NCI-H2196 (cell line): ENCODE measurements at regions not wholly inside any gene's neighbourhood (a gene's known extent, or its start where the extent isn't known, plus 50 kb on each side); places are given as distances from the start of the nearest gene placed in this dataset.

Experiments
- DNase-seq: peaks from one replicate; lab custom pipeline; 2025; ENCODE audit not compliant: unreplicated experiment; lab: John Stamatoyannopoulos, UW

DNA sequence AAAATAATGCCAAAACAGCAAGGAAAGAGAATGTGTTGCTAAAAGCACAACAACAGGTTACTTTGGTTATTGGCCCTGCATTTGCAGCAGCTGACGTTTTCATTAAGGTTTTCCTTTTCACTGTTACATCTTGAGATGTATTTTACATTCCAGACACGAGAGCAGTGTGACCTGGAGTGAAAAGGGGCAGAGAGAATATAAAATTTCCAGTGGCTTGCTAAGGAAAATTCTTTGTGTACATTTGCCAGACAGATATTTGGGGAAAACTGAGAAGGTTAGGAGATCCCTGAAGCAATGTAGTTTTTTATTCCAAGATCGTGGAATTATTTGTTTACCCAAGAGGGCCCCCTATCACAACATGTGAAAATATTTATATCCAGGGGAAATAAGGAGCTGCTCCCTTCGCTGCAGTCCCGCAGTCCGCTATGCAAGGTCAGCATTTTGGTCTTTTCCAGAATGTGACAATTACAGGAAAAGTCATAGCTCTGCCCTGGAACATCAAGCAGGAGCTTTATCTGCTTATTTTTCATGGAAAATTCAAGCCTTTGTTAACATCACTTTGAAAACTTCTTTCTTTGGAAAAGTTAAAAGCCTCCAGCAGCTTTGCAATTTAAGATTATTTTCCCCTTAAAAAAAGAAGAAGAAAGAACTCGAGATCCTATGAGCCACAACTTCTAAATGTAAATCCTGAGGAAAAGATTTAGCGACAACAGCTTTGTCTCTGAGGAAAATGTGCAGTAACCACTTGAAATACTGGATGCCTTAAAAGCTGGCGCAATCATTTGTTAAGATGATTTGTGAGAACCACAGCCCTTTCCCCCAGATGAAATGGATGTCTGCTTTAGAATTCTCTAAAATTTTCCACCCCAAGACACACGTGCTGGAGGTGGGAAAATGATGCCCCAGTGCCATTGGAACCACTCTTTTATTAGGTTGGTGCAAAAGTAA lies 256.4 kb upstream of the TPM1 start:
- no peak for DNase-seq

DNA sequence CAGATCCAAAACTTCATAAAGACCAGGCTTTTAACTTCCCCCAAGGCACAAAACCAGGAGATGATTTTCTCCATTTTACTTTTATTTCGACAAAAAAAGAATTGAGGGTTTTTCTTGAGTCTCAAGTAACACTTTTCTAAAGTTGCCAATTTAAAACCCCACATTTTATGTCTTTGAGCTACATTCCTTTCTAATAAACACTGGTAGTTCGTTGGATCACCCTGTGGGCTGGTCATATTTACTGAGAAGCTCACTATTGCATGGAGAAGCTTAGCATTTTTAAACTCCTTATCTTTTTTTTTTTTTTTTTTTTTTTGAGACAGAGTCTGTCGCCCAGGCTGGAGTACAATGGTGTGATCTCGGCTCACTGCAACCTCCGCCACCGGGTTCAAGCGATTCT lies 255.1 kb upstream of the TPM1 start:
- no peak for DNase-seq

DNA sequence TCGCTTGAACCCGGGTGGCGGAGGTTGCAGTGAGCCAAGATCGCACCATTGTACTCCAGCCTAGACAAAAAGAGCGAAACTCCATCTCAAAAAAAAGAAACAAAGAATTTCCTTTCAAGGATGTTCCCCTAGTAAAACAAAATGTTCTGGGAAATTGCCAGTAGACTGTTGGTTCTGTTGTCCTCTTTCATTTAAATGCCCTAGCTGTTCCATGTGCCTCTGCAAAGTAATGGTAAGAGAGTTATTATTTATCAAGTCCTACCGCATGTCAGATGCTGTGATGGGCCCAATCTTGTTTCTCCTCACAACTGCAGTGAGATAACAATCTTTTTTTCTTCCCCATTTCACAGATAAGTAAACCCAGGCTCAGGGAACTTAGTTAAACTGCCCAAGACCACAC lies 254.3 kb upstream of the TPM1 start:
- no peak for DNase-seq

DNA sequence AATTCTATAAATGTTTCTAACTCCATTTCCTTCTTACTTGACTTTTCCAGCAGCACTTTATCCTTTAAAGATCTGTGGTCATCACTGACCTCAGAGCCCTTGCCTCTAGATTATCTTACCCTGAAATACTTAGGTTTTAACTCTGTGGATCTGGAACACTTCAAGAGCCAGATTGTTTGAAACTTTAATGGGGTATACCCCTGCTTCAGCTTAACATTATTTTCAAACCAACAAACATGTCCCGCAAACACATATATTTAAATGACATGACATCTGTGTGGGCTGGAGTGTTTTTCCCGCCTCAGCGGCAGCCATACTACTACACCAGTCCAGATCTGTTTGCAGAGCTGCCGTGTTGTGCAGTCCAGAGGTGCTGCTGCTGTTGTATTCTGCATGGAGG lies 252.0 kb upstream of the TPM1 start:
- no peak for DNase-seq

DNA sequence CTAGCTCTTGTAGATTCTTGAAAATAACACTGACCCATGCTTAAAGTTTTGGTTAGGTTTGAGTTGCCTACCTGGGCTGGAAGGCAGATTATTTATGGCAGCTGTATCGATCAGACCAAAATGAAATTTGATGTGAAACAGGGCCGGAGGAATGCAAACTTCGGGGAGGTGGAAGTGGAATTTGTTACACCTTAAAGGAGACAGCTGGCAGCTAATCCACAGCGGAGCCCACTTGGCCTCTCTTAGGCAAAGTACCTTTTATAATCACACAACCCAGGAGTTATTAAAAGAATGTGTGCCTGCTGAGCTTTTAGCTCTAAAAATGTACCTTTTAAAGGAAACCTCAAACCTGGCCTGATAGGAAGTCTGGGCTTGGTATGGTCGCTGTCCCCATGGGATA lies 250.9 kb upstream of the TPM1 start:
- DNase-seq: no peak

DNA sequence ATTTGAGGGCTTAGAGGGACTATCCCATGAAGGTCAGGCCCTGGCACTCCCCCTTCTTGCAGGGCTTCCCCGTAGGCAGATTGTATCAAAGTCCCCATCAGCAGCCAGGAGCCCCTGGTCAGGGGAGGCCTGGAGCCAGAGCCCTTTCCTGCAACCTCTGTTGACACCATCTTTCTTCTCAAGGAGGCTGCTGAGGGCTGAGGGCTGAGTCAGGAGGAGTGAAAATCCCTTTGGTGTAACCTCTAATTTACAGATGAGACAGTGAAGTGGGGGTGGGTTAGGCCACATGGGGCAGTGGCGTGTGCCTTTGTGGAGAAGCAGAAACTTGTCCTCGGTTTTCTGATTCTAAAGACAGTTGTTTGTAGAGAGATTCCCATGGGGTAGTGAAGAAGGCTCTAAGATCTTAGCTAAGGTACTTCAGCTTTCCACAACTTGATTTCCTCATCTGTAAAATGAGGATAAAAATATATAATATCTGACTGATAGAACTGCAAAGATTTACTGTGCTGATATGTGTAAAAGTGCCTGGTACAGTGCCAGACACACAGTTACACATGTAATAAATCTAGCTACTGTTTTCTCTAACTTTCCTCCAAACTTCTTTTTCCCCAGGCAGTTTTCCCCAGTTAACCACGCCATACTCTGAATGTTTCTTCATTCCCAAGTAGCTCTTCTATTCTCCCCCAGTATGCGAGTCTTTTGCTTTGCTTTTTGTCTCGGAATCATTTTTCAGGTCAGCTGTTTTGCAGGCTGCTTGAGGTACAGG lies 249.4 kb upstream of the TPM1 start:
- no peak for DNase-seq

DNA sequence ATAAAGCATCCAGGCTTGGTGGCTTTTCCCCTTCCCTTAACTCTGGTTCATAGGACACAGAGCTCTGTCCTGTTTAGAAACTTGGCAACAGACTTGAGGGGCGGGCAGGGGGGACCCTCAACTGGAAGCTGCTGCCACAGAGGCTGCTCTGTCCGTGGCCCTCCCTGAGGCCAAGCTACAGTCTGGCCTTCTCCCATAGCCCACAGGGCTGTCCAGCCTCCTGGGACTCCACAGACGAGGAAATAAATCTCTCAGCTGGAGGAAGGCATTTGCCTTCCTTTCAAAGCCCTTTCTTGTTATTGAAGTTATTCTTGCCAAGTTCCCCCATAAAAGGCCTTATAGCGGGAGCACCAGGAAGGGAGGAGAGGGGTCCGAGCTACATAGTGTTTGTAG lies 248.8 kb upstream of the TPM1 start:
- no peak for DNase-seq

DNA sequence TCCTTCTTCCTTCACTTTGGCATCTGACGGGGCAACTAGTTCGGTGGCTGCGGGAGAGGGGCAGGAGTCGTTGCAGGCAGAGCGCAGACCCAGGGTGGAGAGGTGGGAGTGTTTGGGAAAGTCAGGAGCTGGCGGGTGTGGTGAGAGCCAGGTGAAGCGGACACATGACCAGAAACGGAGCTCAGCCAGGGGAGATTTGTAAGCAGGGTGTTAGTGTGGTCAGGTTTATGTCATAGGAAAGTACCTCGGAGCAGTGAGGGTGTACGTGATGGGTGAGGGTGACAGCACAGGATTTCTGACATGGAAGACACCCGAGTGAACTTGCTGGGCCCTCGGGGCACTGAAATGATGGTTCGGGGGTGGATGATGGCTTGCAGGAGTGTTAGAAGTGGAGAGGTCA lies 247.4 kb upstream of the TPM1 start:
- no peak for DNase-seq

DNA sequence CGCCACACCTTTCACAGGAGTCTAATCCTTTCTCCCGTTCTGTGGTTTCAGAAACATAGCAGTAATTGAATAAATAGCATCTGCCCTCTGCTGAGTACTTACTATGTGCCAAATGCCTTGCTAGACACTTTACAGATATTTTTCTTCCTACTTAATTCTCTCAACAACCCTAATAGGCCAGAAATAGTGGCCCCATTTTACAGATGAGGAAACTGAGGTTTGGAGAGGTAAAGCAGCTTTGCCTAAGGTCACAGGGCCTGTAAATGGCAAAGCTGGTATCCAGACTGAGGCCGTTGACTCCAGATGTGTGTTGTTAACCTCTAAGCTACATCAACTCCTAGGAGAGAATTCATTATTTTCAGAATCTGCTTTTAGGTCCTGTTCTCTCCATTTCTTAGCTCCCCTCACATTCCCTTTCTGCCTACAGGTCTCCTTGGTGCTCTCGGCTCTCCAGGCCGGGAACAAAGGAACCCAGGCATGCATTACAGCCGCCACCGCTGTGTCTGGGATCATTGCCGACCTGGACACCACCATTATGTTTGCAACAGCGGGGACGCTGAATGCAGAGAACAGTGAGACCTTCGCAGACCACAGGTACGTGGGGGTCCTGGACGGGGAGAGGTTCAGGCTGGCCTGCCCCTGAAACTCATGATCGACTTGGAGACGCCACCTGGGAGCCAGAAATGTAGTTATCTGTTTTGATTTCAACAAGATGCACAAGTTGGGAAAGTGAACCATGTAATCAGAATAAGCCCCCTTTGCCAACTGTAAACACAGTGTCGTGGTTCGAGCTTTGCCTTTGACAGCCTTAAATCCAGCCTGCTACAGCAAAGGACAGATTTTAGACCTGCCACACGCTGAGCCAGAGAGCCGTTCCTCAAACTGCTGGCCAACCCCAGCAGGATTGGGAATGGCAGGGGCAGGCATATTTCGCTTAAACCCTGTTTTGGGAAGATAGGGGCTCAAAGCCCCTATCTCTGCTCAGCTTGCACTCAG lies 246.5 kb upstream of the TPM1 start:
- no peak for DNase-seq

DNA sequence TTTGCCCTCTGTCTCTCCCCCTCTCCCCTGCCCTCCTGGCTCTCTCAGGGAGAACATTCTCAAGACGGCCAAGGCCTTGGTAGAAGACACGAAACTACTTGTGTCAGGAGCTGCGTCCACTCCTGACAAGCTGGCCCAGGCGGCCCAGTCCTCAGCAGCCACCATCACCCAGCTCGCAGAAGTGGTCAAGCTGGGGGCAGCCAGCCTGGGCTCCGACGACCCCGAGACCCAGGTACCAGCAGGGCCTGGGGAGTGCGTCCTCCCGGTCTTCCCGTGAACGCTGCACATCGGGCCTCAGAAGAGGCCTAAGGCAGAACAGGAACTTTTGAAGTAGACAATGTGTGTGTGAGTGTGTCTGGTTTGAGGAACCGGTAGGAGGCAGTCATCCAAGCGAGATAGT lies 245.4 kb upstream of the TPM1 start:
- no peak for DNase-seq

DNA sequence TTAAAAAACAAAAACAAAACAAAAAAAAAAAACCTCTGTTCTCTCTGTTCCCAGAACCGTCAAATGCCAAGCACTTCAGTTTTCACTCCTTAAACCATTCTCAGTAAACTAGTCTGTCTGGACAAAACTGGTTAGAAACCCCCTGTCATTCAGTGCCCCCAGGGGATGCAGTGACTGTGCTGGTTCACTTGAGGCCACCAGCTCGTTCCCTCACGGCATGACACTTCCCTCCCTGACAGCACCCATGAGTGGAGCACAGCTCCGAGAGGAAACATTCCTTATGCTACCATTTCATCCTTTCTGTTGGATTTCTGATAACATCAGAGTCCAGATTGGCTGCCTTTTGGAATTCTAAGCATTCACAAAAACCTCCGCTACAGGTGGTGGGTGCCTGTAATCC lies 244.0 kb upstream of the TPM1 start:
- DNase-seq: no peak

DNA sequence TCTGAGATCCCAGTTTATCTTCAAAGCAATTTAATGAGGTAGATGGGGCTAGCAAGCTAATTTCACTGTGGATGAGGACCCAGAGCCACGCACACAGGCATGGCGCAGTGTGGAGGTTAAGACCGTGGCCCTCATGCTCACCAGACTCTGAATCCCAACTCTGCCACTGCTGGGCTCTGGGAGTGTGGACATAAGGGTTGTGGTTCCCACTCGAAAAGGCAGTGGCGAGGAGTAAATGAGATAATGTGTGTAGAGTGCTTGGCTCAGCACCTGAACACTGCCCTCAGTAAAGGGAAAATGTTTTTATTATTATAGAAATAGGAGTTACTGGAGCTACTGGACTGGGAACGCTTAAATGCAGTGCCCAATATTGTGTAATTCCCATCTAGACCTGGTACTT lies 243.5 kb upstream of the TPM1 start:
- no peak for DNase-seq

DNA sequence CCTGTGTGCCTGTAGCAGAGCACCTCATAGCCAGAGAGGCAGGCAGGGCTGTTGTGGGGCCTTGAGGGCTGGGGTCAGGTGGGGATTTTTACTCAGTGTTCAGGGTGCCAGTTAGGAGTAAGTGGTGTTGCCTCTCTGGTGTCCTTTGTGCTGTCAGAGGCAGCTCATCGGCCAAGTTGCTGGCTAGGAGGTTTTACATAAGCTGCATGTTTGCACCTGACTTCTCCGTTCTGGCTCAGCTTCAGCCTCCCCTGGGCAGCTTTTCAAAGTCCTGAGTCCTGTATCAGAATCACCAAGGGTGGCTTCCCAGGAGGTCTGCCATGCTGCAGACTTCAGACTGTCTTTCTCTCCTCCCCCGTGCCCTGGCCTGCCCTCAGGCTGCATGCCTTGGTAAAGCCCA lies 242.6 kb upstream of the TPM1 start:
- no peak for DNase-seq

DNA sequence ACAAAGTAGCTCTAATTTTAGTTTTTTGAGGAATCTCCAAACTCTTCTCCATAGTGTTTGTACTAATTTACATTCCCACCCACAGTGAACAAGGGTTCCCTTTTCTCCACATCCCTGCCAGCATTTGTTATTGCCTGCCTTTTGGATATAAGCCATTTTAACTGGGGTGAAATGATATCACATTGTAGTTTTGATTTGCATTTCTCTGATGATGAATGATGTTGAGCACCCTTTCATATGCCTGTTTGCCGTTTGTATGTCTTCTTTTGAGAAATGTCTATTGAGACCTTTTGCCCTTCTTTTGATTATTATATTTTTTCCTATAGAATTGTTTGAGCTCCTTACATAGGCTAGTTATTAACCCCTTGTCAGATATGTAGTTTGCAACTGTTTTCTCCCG lies 239.9 kb upstream of the TPM1 start:
- DNase-seq: no peak

DNA sequence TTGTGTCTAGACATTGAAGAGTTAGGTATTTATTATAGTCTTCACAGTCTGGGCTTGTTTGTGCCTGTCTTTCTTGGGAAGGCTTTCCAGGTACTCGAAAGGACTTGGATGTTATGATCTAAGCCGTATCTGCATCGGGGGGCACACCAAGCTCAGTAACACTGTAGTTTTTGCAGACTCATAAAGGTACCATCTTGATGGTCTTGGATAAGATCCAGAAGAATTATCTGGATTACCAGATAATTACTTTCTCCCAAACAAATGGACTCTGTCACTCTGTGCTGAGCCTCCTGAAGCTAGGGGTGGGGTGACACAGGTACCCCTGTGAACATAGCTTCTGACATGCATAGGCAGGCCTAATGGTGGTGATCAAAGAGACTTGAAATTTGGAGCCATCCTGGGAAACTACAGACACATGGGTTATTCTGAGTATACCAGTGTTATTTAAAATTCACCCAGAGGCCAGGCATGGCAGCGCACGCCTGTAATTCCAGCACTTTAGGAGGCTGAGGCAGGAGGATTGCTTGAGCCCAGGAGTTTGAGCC lies 238.6 kb upstream of the TPM1 start:
- no peak for DNase-seq

DNA sequence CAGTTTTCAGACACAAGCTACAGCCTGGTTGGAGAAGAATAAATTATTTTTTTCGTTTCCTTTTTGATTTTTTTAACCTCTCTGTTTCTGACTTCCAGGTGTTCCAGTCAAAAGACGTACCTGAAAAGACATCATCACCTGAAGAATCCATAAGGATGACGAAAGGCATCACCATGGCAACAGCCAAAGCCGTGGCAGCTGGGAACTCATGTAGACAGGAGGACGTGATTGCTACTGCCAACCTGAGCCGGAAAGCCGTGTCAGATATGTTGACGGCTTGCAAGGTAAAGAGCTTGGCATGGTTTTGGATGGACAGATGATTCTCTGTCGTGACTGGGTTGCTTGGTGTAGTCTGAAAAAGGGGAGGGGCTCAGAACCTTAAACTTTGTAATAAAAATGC lies 237.0 kb upstream of the TPM1 start:
- DNase-seq: no peak

DNA sequence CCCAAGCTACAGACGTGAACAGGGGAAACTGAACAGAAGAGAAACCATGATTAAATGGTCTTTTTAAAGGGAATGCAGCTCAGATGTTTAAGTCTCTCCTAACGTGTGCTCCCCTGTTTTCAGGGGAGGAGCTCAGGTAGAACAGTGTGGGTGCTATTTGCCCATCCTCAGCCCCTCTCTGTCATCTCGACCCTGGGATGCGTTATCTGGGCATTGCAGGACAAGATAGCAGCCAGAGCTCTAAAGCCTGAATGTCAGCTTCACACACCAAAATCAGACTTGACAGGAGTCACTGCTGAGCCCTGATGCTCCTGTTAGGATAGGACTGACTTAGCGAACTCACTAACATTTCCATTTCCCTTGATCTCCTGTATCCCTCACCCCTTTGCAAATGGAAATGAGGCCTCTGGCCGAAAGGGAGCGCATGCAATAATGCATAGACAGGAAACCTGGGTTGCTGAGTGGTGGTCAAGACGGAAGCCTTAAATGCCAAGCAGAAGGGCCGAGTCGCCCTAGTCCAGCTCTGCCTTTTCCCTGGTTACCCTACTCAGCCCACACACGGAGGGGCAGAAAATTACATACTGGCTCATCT lies 234.9 kb upstream of the TPM1 start:
- DNase-seq: no peak

DNA sequence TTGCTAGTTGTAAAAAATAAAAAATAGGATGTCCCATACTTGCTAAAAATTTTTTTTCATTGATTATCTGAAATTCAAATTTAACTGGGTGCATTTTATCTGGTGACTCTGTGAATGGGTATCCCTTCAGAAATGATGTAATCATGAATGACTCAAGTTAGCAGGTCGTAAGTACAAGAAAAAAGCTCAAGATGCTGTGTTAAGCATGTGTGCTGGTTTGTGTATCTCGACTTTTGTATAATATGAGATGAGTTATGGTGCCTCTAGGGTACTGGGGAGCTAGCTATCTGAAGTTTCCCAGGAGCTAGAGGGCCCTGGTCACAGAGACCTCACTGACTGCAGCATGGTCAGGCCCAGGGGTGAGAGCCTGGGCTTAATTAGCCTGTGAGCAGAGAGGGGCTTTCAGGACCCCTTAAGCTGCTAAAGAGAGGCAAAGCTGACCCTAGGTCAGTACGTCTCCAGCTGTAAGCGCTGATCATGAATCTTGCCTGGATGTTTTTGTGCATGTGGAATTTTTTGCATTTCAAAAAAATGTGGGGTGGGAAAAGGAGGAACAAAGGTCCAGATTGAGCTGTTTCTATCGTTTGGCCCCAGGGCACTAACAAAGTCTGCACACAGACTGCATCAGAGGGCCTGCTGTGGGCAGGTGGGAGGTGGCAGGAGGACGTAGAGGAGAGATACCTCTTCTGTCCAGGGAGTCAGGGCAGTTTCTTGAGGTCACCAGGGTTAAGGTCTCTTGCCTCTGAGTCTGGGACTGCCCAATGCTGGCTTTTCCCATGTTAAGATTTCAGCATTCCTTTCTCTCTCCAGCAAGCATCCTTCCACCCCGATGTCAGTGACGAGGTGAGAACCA lies 233.2 kb upstream of the TPM1 start:
- no peak for DNase-seq

DNA sequence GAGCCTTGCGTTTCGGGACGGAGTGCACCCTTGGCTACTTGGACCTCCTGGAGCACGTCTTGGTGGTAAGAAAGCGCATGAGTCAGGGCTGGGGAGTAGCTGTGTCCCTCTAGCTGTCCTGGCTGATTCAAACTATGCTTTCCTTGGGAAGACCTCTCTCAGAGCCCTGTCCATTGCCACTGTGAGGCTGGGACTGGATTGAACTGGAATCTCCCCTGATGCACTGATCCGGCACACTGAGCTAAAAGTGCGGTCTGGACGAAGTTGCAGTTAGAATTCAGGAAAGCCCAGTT lies 232.6 kb upstream of the TPM1 start:
- no peak for DNase-seq

DNA sequence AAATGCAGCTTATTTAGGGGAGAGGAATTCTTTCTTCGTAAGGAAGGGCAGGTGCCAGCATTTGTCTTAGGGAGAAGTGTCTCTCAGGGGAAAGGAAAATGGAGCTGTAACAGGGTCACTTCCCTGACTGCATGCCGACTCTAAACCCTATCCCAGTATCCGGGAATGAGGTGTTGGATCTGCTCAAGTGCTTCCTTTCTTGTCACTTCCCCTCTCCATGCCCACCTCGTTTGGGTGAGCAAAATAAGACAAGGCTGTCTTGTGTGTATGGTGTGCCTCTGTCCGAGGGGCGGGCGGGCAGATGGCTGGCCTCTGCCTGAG lies 230.1 kb upstream of the TPM1 start:
- DNase-seq: no peak
